Gastroesophageal sphincter (tissue), 3 donors: ENCODE measurements at regions not wholly inside any gene's neighbourhood (a gene's known extent, or its start where the extent isn't known, plus 50 kb on each side); places are given as distances from the start of the nearest gene placed in this dataset.

Source experiments
- CTCF ChIP-seq, 4 experiments: fragments of 200-600 bp in 2 of 4; fragments of 450-650 bp in 2 of 4; sonication (generic) in 1 of 4; IDR thresholded peaks; one replicate each; pipeline ENCODE4 v1.5.1; 2017 to 2019; ENCODE audit warnings: antibody characterized with exemption in 4 of 4, mild to moderate bottlenecking in 2 of 4, moderate library complexity in 2 of 4
- POLR2AphosphoS5 ChIP-seq: sonication (generic); formaldehyde crosslinking; IDR thresholded peaks from one replicate; pipeline ENCODE4 v1.6.1; 2017; ENCODE audit warnings: antibody characterized with exemption

GRCh38 chr1:115160728-115161127 is 71.4 kb upstream of the TSPAN2 start:
- TF ChIP-seq CTCF (IDR thresholded peaks at IDR 0.05) (no peak), POLR2AphosphoS5 (no peak)
